SK-N-SH (cell line): ENCODE measurements at regions not wholly inside any gene's neighbourhood (a gene's known extent, or its start where the extent isn't known, plus 50 kb on each side); places are given as distances from the start of the nearest gene placed in this dataset.

Experiments used
- CTCF ChIA-PET: fragments of 300-600, 350-600 bp; formaldehyde crosslinking; extraction: SDS; loops from one replicate; lab custom pipeline; 2021; lab: Yijun Ruan, JAX
- POLR2A ChIA-PET: fragments of 350-600 bp; sonication (Branson Sonifier 250); formaldehyde crosslinking; extraction: SDS; loops from one replicate; lab custom pipeline; 2020; ENCODE audit warnings: antibody characterized with exemption, inconsistent platforms; lab: Yijun Ruan, JAX
- DNase-seq: peaks from one replicate; pipeline ENCODE4 v3.0.0; 2012
- H2AFZ ChIP-seq: fragments of 200-600 bp; sonication (generic); 2 replicates; pipeline ENCODE4 v1.8.1; 2016; ENCODE audit warnings: antibody characterized with exemption, mild to moderate bottlenecking, low read depth
- H3F3A ChIP-seq: fragments of 200-600 bp; sonication (generic); replicated peaks from 2 replicates; pipeline ENCODE3; 2016; ENCODE audit warnings: antibody characterized with exemption, mild to moderate bottlenecking; ENCODE audit not compliant: insufficient read depth
- H3K27ac ChIP-seq, 2 experiments: fragments of 200-500 bp in 1 of 2; fragments of 200-600 bp in 1 of 2; sonication (Bioruptor generic) in 1 of 2; sonication (generic), shearing (Covaris generic) in 1 of 2; 2 replicates each; pipeline versions ENCODE4 v1.5.1 to v1.6.1; 2014 to 2016; ENCODE audit warnings: low read depth in 2 of 2, inconsistent platforms in 1 of 2, low read length in 1 of 2, mild to moderate bottlenecking in 1 of 2, mixed read lengths in 1 of 2
- H3K27me3 ChIP-seq: fragments of 200-600 bp; sonication (generic), shearing (Covaris generic); 2 replicates; pipeline ENCODE4 v1.6.1; 2016; ENCODE audit warnings: mixed run types; ENCODE audit not compliant: insufficient read depth
- H3K36me3 ChIP-seq, 2 experiments: fragments of 200-500 bp in 1 of 2; fragments of 200-600 bp in 1 of 2; sonication (Bioruptor generic) in 1 of 2; sonication (generic) in 1 of 2; replicated peaks in 1 of 2; 2 replicates each; pipeline versions ENCODE3 to v1.5.1; 2014 to 2016; ENCODE audit warnings: low read length in 1 of 2, mild to moderate bottlenecking in 1 of 2; ENCODE audit not compliant: insufficient read depth in 2 of 2, control insufficient read depth in 1 of 2
- H3K4me1 ChIP-seq, 2 experiments: fragments of 200-500 bp in 1 of 2; fragments of 200-600 bp in 1 of 2; sonication (Bioruptor generic) in 1 of 2; sonication (generic), shearing (Covaris generic) in 1 of 2; 2 replicates each; pipeline versions ENCODE4 v1.5.1 to v1.6.1; 2014 to 2016; ENCODE audit warnings: low read depth in 1 of 2, low read length in 1 of 2, mixed run types in 1 of 2; ENCODE audit not compliant: insufficient read depth in 2 of 2, control insufficient read depth in 1 of 2
- H3K4me2 ChIP-seq: fragments of 200-600 bp; sonication (generic), shearing (Covaris generic); 2 replicates; pipeline ENCODE4 v1.6.1; 2017; ENCODE audit warnings: mixed run types
- H3K4me3 ChIP-seq, 2 experiments: fragments of 200-500 bp in 1 of 2; fragments of 200-600 bp in 1 of 2; sonication (Bioruptor generic) in 1 of 2; sonication (generic), shearing (Covaris generic) in 1 of 2; 2 replicates each; pipeline versions ENCODE4 v1.5.1 to v1.8.1; 2014 to 2016; ENCODE audit warnings: low read depth in 2 of 2, inconsistent platforms in 1 of 2, low read length in 1 of 2, mild to moderate bottlenecking in 1 of 2, mixed read lengths in 1 of 2, moderate library complexity in 1 of 2
- H3K79me2 ChIP-seq: fragments of 200-600 bp; sonication (generic); 2 replicates; pipeline ENCODE4 v1.8.1; 2017; ENCODE audit warnings: mild to moderate bottlenecking; ENCODE audit not compliant: insufficient read depth
- H3K9ac ChIP-seq: fragments of 200-600 bp; sonication (generic); 2 replicates; pipeline ENCODE4 v1.6.1; 2017; ENCODE audit warnings: mixed run types
- H3K9me2 ChIP-seq: fragments of 200-600 bp; sonication (generic); 2 replicates; pipeline ENCODE4 v1.6.1; 2017; ENCODE audit warnings: mixed run types
- H3K9me3 ChIP-seq: fragments of 200-600 bp; sonication (generic); 2 replicates; pipeline ENCODE4 v1.6.1; 2017; ENCODE audit warnings: mixed run types, mild to moderate bottlenecking, moderate library complexity
- H4K20me1 ChIP-seq: fragments of 200-600 bp; sonication (generic); 2 replicates; pipeline ENCODE4 v1.6.1; 2017; ENCODE audit warnings: mild to moderate bottlenecking, mixed run types; ENCODE audit not compliant: insufficient read depth
- EP300 ChIP-seq, 2 experiments: IDR thresholded peaks; 2 replicates each; pipeline versions ENCODE4 v1.4.0 to v1.6.1; 2012; ENCODE audit warnings: borderline replicate concordance in 1 of 2, low read depth in 1 of 2, low read length in 1 of 2
- EZH2phosphoT487 ChIP-seq: fragments of 200-600 bp; sonication (generic); IDR thresholded peaks from 2 replicates; pipeline ENCODE4 v1.6.1; 2017; ENCODE audit warnings: low read depth, mixed run types, mild to moderate bottlenecking, antibody characterized with exemption, moderate library complexity, borderline replicate concordance
- GABPA ChIP-seq: IDR thresholded peaks from 2 replicates; pipeline ENCODE4 v1.4.0; 2012; ENCODE audit warnings: low read depth, mild to moderate bottlenecking
- IRF3 ChIP-seq: fragments of 150-350 bp; IDR thresholded peaks from 2 replicates; pipeline ENCODE4 v1.6.1; 2016; ENCODE audit warnings: mild to moderate bottlenecking, low read depth, low read length
- JUND ChIP-seq: IDR thresholded peaks from 2 replicates; pipeline ENCODE4 v1.4.0; 2012
- MAX ChIP-seq: IDR thresholded peaks from 2 replicates; pipeline ENCODE4 v1.4.0; 2012; ENCODE audit warnings: low read depth
- MXI1 ChIP-seq: IDR thresholded peaks from 2 replicates; pipeline ENCODE4 v1.6.1; 2012; ENCODE audit warnings: mild to moderate bottlenecking, low read depth, low read length, improper control_type of control experiment
- NRF1 ChIP-seq: IDR thresholded peaks from 2 replicates; pipeline ENCODE4 v1.6.1; 2012; ENCODE audit warnings: low read depth, mild to moderate bottlenecking, low read length
- PBX3 ChIP-seq: IDR thresholded peaks from 2 replicates; pipeline ENCODE4; 2012
- REST ChIP-seq: IDR thresholded peaks from 2 replicates; pipeline ENCODE4 v1.6.1; 2012; ENCODE audit warnings: mild to moderate bottlenecking, low read depth, low read length, moderate library complexity
- RFX5 ChIP-seq: IDR thresholded peaks from 2 replicates; pipeline ENCODE4 v1.6.1; 2012; ENCODE audit warnings: mild to moderate bottlenecking, improper control_type of control experiment, low read length
- TEAD4 ChIP-seq: IDR thresholded peaks from 2 replicates; pipeline ENCODE4 v1.4.0; 2012; ENCODE audit warnings: mild to moderate bottlenecking, borderline replicate concordance; ENCODE audit not compliant: insufficient read depth
- ZBTB33 ChIP-seq: IDR thresholded peaks from 2 replicates; pipeline ENCODE4 v1.4.0; 2012; ENCODE audit warnings: low read depth, borderline replicate concordance
- WGBS: methylation state at CpG from one replicate; pipeline ENCODE4 v1.1.6; 2017; ENCODE audit warnings: low lambda C conversion rate; 5-methylcytosine and 5-hydroxymethylcytosine counted together

- no peaks in the 10 kb centered on the region for H3K27me3 ChIP-seq
- H4K20me1 ChIP-seq: no peaks in the 10 kb centered on the region
- no peaks in the 10 kb centered on the region for H3K79me2 ChIP-seq
- H2AFZ ChIP-seq: no peak overlapping the region
- ChIA-PET POLR2A (no interaction called here), CTCF (interaction anchor here (1.8 kb wide), 1 partner anchor 10 kb away, joined by 6 read pairs; no protein-coding TSS in a partner anchor)
- no peaks in the 10 kb centered on the region for H3K36me3 ChIP-seq
- WGBS: 96% methylated on average over 13 of the region's 13 CpGs
- no peak for TF ChIP-seq NRF1
- no peak for TF ChIP-seq EZH2phosphoT487
- no peak for TF ChIP-seq PBX3
- TF ChIP-seq RFX5: no peak
- TF ChIP-seq EP300 (IDR thresholded peaks at IDR 0.05; ENCODE audit: borderline replicate concordance in 1 of 2, low read depth in 1 of 2, low read length in 1 of 2): no peak
- no peak for TF ChIP-seq ZBTB33
- no peak for TF ChIP-seq MXI1
- TF ChIP-seq MAX: no peak
- TF ChIP-seq TEAD4: no peak
- TF ChIP-seq GABPA: no peak
- no peak for TF ChIP-seq JUND
- TF ChIP-seq IRF3: no peak
- no peak for TF ChIP-seq REST
- TF ChIP-seq, all 33 proteins: peak for 0
- Histone ChIP-seq H3K9ac (no peak overlapping the region), H3K9me2 (no peaks in the 10 kb centered on the region), H3K4me3 (no peak overlapping the region), H3K27ac (no peak overlapping the region), H3K9me3 (no peaks in the 10 kb centered on the region), H3K4me2 (no peak overlapping the region), H3K4me1 (peaks cover 7 to 13% of the 10 kb centered on the region in 2 experiments; a peak in 3 of 4 replicates), H3F3A (peaks cover 8% of the 10 kb centered on the region)
- DNase-seq: no peak
Measured at GRCh38 chr2:43033466-43034241, 192.8 kb downstream of the ZFP36L2 start.
